SK-N-SH (cell line): ENCODE measurements at regions not wholly inside any gene's neighbourhood (a gene's known extent, or its start where the extent isn't known, plus 50 kb on each side); places are given as distances from the start of the nearest gene placed in this dataset.
"Not testable (repeated sequence)": the region's sequence is repeated elsewhere in the genome, so short reads cannot be mapped to it uniquely, and the experiment has no call there.

Experiments used
- CTCF ChIA-PET: fragments of 300-600, 350-600 bp; formaldehyde crosslinking; extraction: SDS; loops from one replicate; lab custom pipeline; 2021; lab: Yijun Ruan, JAX
- POLR2A ChIA-PET: fragments of 350-600 bp; sonication (Branson Sonifier 250); formaldehyde crosslinking; extraction: SDS; loops from one replicate; lab custom pipeline; 2020; ENCODE audit warnings: antibody characterized with exemption, inconsistent platforms; lab: Yijun Ruan, JAX
- DNase-seq: peaks from one replicate; pipeline ENCODE4 v3.0.0; 2012
- H2AFZ ChIP-seq: fragments of 200-600 bp; sonication (generic); 2 replicates; pipeline ENCODE4 v1.8.1; 2016; ENCODE audit warnings: antibody characterized with exemption, mild to moderate bottlenecking, low read depth
- H3F3A ChIP-seq: fragments of 200-600 bp; sonication (generic); replicated peaks from 2 replicates; pipeline ENCODE3; 2016; ENCODE audit warnings: antibody characterized with exemption, mild to moderate bottlenecking; ENCODE audit not compliant: insufficient read depth
- H3K27ac ChIP-seq, 2 experiments: fragments of 200-500 bp in 1 of 2; fragments of 200-600 bp in 1 of 2; sonication (Bioruptor generic) in 1 of 2; sonication (generic), shearing (Covaris generic) in 1 of 2; 2 replicates each; pipeline versions ENCODE4 v1.5.1 to v1.6.1; 2014 to 2016; ENCODE audit warnings: low read depth in 2 of 2, inconsistent platforms in 1 of 2, low read length in 1 of 2, mild to moderate bottlenecking in 1 of 2, mixed read lengths in 1 of 2
- H3K27me3 ChIP-seq: fragments of 200-600 bp; sonication (generic), shearing (Covaris generic); 2 replicates; pipeline ENCODE4 v1.6.1; 2016; ENCODE audit warnings: mixed run types; ENCODE audit not compliant: insufficient read depth
- H3K36me3 ChIP-seq, 2 experiments: fragments of 200-500 bp in 1 of 2; fragments of 200-600 bp in 1 of 2; sonication (Bioruptor generic) in 1 of 2; sonication (generic) in 1 of 2; replicated peaks in 1 of 2; 2 replicates each; pipeline versions ENCODE3 to v1.5.1; 2014 to 2016; ENCODE audit warnings: low read length in 1 of 2, mild to moderate bottlenecking in 1 of 2; ENCODE audit not compliant: insufficient read depth in 2 of 2, control insufficient read depth in 1 of 2
- H3K4me1 ChIP-seq, 2 experiments: fragments of 200-500 bp in 1 of 2; fragments of 200-600 bp in 1 of 2; sonication (Bioruptor generic) in 1 of 2; sonication (generic), shearing (Covaris generic) in 1 of 2; 2 replicates each; pipeline versions ENCODE4 v1.5.1 to v1.6.1; 2014 to 2016; ENCODE audit warnings: low read depth in 1 of 2, low read length in 1 of 2, mixed run types in 1 of 2; ENCODE audit not compliant: insufficient read depth in 2 of 2, control insufficient read depth in 1 of 2
- H3K4me2 ChIP-seq: fragments of 200-600 bp; sonication (generic), shearing (Covaris generic); 2 replicates; pipeline ENCODE4 v1.6.1; 2017; ENCODE audit warnings: mixed run types
- H3K4me3 ChIP-seq, 2 experiments: fragments of 200-500 bp in 1 of 2; fragments of 200-600 bp in 1 of 2; sonication (Bioruptor generic) in 1 of 2; sonication (generic), shearing (Covaris generic) in 1 of 2; 2 replicates each; pipeline versions ENCODE4 v1.5.1 to v1.8.1; 2014 to 2016; ENCODE audit warnings: low read depth in 2 of 2, inconsistent platforms in 1 of 2, low read length in 1 of 2, mild to moderate bottlenecking in 1 of 2, mixed read lengths in 1 of 2, moderate library complexity in 1 of 2
- H3K79me2 ChIP-seq: fragments of 200-600 bp; sonication (generic); 2 replicates; pipeline ENCODE4 v1.8.1; 2017; ENCODE audit warnings: mild to moderate bottlenecking; ENCODE audit not compliant: insufficient read depth
- H3K9ac ChIP-seq: fragments of 200-600 bp; sonication (generic); 2 replicates; pipeline ENCODE4 v1.6.1; 2017; ENCODE audit warnings: mixed run types
- H3K9me2 ChIP-seq: fragments of 200-600 bp; sonication (generic); 2 replicates; pipeline ENCODE4 v1.6.1; 2017; ENCODE audit warnings: mixed run types
- H3K9me3 ChIP-seq: fragments of 200-600 bp; sonication (generic); 2 replicates; pipeline ENCODE4 v1.6.1; 2017; ENCODE audit warnings: mixed run types, mild to moderate bottlenecking, moderate library complexity
- H4K20me1 ChIP-seq: fragments of 200-600 bp; sonication (generic); 2 replicates; pipeline ENCODE4 v1.6.1; 2017; ENCODE audit warnings: mild to moderate bottlenecking, mixed run types; ENCODE audit not compliant: insufficient read depth
- CHD2 ChIP-seq: fragments of 150-350 bp; IDR thresholded peaks from 2 replicates; pipeline ENCODE4 v1.6.1; 2018; ENCODE audit warnings: low read length; ENCODE audit not compliant: partially characterized antibody
- FOXM1 ChIP-seq: IDR thresholded peaks from 2 replicates; pipeline ENCODE4 v1.4.0; 2012; ENCODE audit warnings: low read depth, mild to moderate bottlenecking
- GABPA ChIP-seq: IDR thresholded peaks from 2 replicates; pipeline ENCODE4 v1.4.0; 2012; ENCODE audit warnings: low read depth, mild to moderate bottlenecking
- JUND ChIP-seq: IDR thresholded peaks from 2 replicates; pipeline ENCODE4 v1.4.0; 2012
- MAX ChIP-seq: IDR thresholded peaks from 2 replicates; pipeline ENCODE4 v1.4.0; 2012; ENCODE audit warnings: low read depth
- PBX3 ChIP-seq: IDR thresholded peaks from 2 replicates; pipeline ENCODE4; 2012
- POLR2AphosphoS5 ChIP-seq: IDR thresholded peaks from 2 replicates; pipeline ENCODE4 v1.6.1; 2012; ENCODE audit warnings: low read depth, low read length
- TAF1 ChIP-seq: IDR thresholded peaks from 2 replicates; pipeline ENCODE4 v1.6.1; 2012; ENCODE audit warnings: low read depth, mild to moderate bottlenecking, low read length, moderate library complexity, borderline replicate concordance
- ZBTB33 ChIP-seq: IDR thresholded peaks from 2 replicates; pipeline ENCODE4 v1.4.0; 2012; ENCODE audit warnings: low read depth, borderline replicate concordance
- WGBS: methylation state at CpG from one replicate; pipeline ENCODE4 v1.1.6; 2017; ENCODE audit warnings: low lambda C conversion rate; 5-methylcytosine and 5-hydroxymethylcytosine counted together

- DNase-seq, H3K9me2 ChIP-seq, POLR2A ChIA-PET, H3K9me3 ChIP-seq, H3K27me3 ChIP-seq, H3F3A ChIP-seq, H3K79me2 ChIP-seq, H3K36me3 ChIP-seq, CTCF ChIA-PET, H2AFZ ChIP-seq, H4K20me1 ChIP-seq, H3K4me1 ChIP-seq, H3K9ac ChIP-seq: not testable (repeated sequence)
- H3K4me2 ChIP-seq, result peak overlapping the region; percentile 59; the same call in 1 of the 2 replicates
- H3K4me3 ChIP-seq, result peak overlapping the region; percentile 37 to 41; a peak in 3 of 4 replicates
- WGBS, result 75% methylated on average over 11 of the region's 31 CpGs
- H3K27ac ChIP-seq, result peak overlapping the region in 1 of 2 experiments; percentile 45; a peak in 1 of 4 replicates
These were observed 827.6 kb downstream of the PLOD2 start for GRCh38 chr3:145333427-145333826.

GRCh38 chr3:145333931-145334330 is 827.1 kb downstream of the PLOD2 start:
- Histone ChIP-seq H3F3A (no peaks in the 10 kb centered on the region), H3K9ac (no peak overlapping the region), H3K79me2 (no peaks in the 10 kb centered on the region), H3K4me1 (no peaks in the 10 kb centered on the region; a peak in 1 of 4 replicates), H4K20me1 (no peaks in the 10 kb centered on the region), H3K9me2 (no peaks in the 10 kb centered on the region), H3K27ac (no peak overlapping the region; a peak in 1 of 4 replicates), H3K4me3 (peak overlapping the region; percentile 41 to 59), H3K27me3 (no peaks in the 10 kb centered on the region), H3K9me3 (no peaks in the 10 kb centered on the region), H3K36me3 (no peaks in the 10 kb centered on the region)
- WGBS, result 13% methylated on average over 11 of the region's 13 CpGs
- ChIA-PET CTCF (no interaction called here), POLR2A (no interaction called here)
- peak; percentile 37 for DNase-seq
- 0 out of 2 replicates have a peak, but pooled peaks have one; percentile 24 for TF ChIP-seq GABPA
- TF ChIP-seq PBX3, result no peak
- TF ChIP-seq TAF1, result peak; percentile 19; the same call in 1 of the 2 replicates
- no peak for TF ChIP-seq JUND
- TF ChIP-seq FOXM1, result no peak
- TF ChIP-seq ZBTB33, result no peak
- peak; percentile 51 for TF ChIP-seq POLR2AphosphoS5
- no peak for TF ChIP-seq MAX
- TF ChIP-seq CHD2, result peak; percentile 11
- TF ChIP-seq, all 33 proteins: peak for 4
- peak overlapping the region; percentile 71 for H3K4me2 ChIP-seq
- H2AFZ ChIP-seq, result peak overlapping the region; percentile 79; the same call in 1 of the 2 replicates
